ENCODE measurements at regions not wholly inside any gene's neighbourhood (a gene's known extent, or its start where the extent isn't known, plus 50 kb on each side); places are given as distances from the start of the nearest gene placed in this dataset.

GRCh38 chr2:225169396-225169795, 127.1 kb upstream of the DOCK10 start:
- no peaks in the 10 kb centered on the region for H3K4me1 ChIP-seq (ENCODE audit: insufficient read depth, low read length)
- no peak overlapping the region for H3K27ac Mint-ChIP-seq
- H3K4me3 ChIP-seq (ENCODE audit: low read length), result no peak overlapping the region
- no peaks in the 10 kb centered on the region for H3K4me1 Mint-ChIP-seq
- H3K27me3 Mint-ChIP-seq, result peaks cover 0 to 15% of the 10 kb centered on the region in 2 donors
- no peaks in the 10 kb centered on the region for H3K9me3 ChIP-seq (ENCODE audit: low read length)
- H3K36me3 Mint-ChIP-seq, result peaks cover 0 to 4% (median 0%) of the 10 kb centered on the region in 3 donors
- H3K27ac ChIP-seq (ENCODE audit: low read depth, low read length), result no peak overlapping the region
- no peaks in the 10 kb centered on the region for H3K27me3 ChIP-seq (ENCODE audit: insufficient read depth, low read length, poor library complexity, severe bottlenecking)
- POLR2A ChIA-PET, result no interaction called here
- DNase-seq, result no peak
- no peak overlapping the region for H3K4me3 Mint-ChIP-seq
- no peaks in the 10 kb centered on the region for H3K36me3 ChIP-seq (ENCODE audit: insufficient read depth, low read length)
- CTCF ChIA-PET, result no interaction called here
- H3K9me3 Mint-ChIP-seq, result no peaks in the 10 kb centered on the region

- CTCF ChIA-PET, result no interaction called here
- H3K27me3 Mint-ChIP-seq, result peaks cover 2 to 11% of the 10 kb centered on the region in 2 donors
- no peak overlapping the region for H3K27ac ChIP-seq (ENCODE audit: low read depth, low read length)
- no peak overlapping the region for H3K4me3 Mint-ChIP-seq
- no peaks in the 10 kb centered on the region for H3K36me3 ChIP-seq (ENCODE audit: insufficient read depth, low read length)
- H3K27me3 ChIP-seq (ENCODE audit: insufficient read depth, low read length, poor library complexity, severe bottlenecking), result no peaks in the 10 kb centered on the region
- peaks cover 0 to 4% (median 0%) of the 10 kb centered on the region in 3 donors for H3K36me3 Mint-ChIP-seq
- no peaks in the 10 kb centered on the region for H3K9me3 Mint-ChIP-seq
- POLR2A ChIA-PET, result no interaction called here
- H3K4me1 Mint-ChIP-seq, result no peaks in the 10 kb centered on the region
- DNase-seq, result no peak
- no peaks in the 10 kb centered on the region for H3K9me3 ChIP-seq (ENCODE audit: low read length)
- H3K27ac Mint-ChIP-seq, result no peak overlapping the region
- no peak overlapping the region for H3K4me3 ChIP-seq (ENCODE audit: low read length)
- no peaks in the 10 kb centered on the region for H3K4me1 ChIP-seq (ENCODE audit: insufficient read depth, low read length)
Measured at GRCh38 chr2:225165052-225165451, 122.8 kb upstream of the DOCK10 start.

- Mint-ChIP-seq H3K36me3 (peaks cover 0 to 4% (median 0%) of the 10 kb centered on the region in 3 donors), H3K4me1 (no peaks in the 10 kb centered on the region), H3K27me3 (peaks cover 3 to 7% of the 10 kb centered on the region in 2 donors), H3K4me3 (no peak overlapping the region), H3K9me3 (no peaks in the 10 kb centered on the region), H3K27ac (no peak overlapping the region)
- H3K36me3 ChIP-seq (ENCODE audit: insufficient read depth, low read length), result no peaks in the 10 kb centered on the region
- H3K4me1 ChIP-seq (ENCODE audit: insufficient read depth, low read length), result no peaks in the 10 kb centered on the region
- no peak for DNase-seq
- H3K4me3 ChIP-seq (ENCODE audit: low read length), result no peak overlapping the region
- ChIA-PET CTCF (no interaction called here), POLR2A (no interaction called here)
- no peaks in the 10 kb centered on the region for H3K9me3 ChIP-seq (ENCODE audit: low read length)
- H3K27me3 ChIP-seq (ENCODE audit: insufficient read depth, low read length, poor library complexity, severe bottlenecking), result no peaks in the 10 kb centered on the region
- no peak overlapping the region for H3K27ac ChIP-seq (ENCODE audit: low read depth, low read length)
Measured at GRCh38 chr2:225164401-225165050, 122.3 kb upstream of the DOCK10 start.

- peaks cover 0 to 1% (median 0%) of the 10 kb centered on the region in 3 donors for H3K36me3 Mint-ChIP-seq
Measured at GRCh38 chr2:225158360-225158759, 116.1 kb upstream of the DOCK10 start.

GRCh38 chr2:225156853-225157451, 114.7 kb upstream of the DOCK10 start:
- Mint-ChIP-seq H3K4me1 (no peaks in the 10 kb centered on the region), H3K36me3 (peaks cover 0 to 1% (median 0%) of the 10 kb centered on the region in 3 donors), H3K27me3 (peaks cover 0 to 1% of the 10 kb centered on the region in 2 donors), H3K27ac (no peak overlapping the region), H3K9me3 (no peaks in the 10 kb centered on the region), H3K4me3 (no peak overlapping the region)
- Histone ChIP-seq H3K9me3 (ENCODE audit: low read length) (no peaks in the 10 kb centered on the region), H3K27me3 (ENCODE audit: insufficient read depth, low read length, poor library complexity, severe bottlenecking) (no peaks in the 10 kb centered on the region), H3K4me3 (ENCODE audit: low read length) (no peak overlapping the region), H3K27ac (ENCODE audit: low read depth, low read length) (no peak overlapping the region), H3K4me1 (ENCODE audit: insufficient read depth, low read length) (no peaks in the 10 kb centered on the region), H3K36me3 (ENCODE audit: insufficient read depth, low read length) (no peaks in the 10 kb centered on the region)
- no peak for DNase-seq
- ChIA-PET POLR2A (no interaction called here), CTCF (no interaction called here)

More at GRCh38 chr2:225158360-225158759, 116.1 kb upstream of the DOCK10 start:
- H3K27ac ChIP-seq (ENCODE audit: low read depth, low read length), result no peak overlapping the region
- H3K4me1 Mint-ChIP-seq, result no peaks in the 10 kb centered on the region
- H3K4me3 ChIP-seq (ENCODE audit: low read length), result no peak overlapping the region
- ChIA-PET CTCF (no interaction called here), POLR2A (no interaction called here)
- H3K4me3 Mint-ChIP-seq, result no peak overlapping the region
- no peaks in the 10 kb centered on the region for H3K27me3 ChIP-seq (ENCODE audit: insufficient read depth, low read length, poor library complexity, severe bottlenecking)
- H3K27ac Mint-ChIP-seq, result no peak overlapping the region
- H3K9me3 ChIP-seq (ENCODE audit: low read length), result no peaks in the 10 kb centered on the region
- no peaks in the 10 kb centered on the region for H3K36me3 ChIP-seq (ENCODE audit: insufficient read depth, low read length)
- no peaks in the 10 kb centered on the region for H3K9me3 Mint-ChIP-seq
- peaks cover 0 to 1% of the 10 kb centered on the region in 2 donors for H3K27me3 Mint-ChIP-seq
- no peak for DNase-seq
- no peaks in the 10 kb centered on the region for H3K4me1 ChIP-seq (ENCODE audit: insufficient read depth, low read length)

GRCh38 chr2:225140723-225141122, 98.5 kb upstream of the DOCK10 start:
- Mint-ChIP-seq H3K27ac (no peak overlapping the region), H3K4me1 (no peaks in the 10 kb centered on the region), H3K4me3 (no peak overlapping the region), H3K27me3 (peaks cover 6 to 9% of the 10 kb centered on the region in 2 donors), H3K36me3 (peaks cover 0 to 21% (median 7%) of the 10 kb centered on the region in 3 donors), H3K9me3 (peaks cover 0 to 14% (median 8%) of the 10 kb centered on the region in 5 donors)
- Histone ChIP-seq H3K4me1 (ENCODE audit: insufficient read depth, low read length) (no peaks in the 10 kb centered on the region), H3K9me3 (ENCODE audit: low read length) (no peaks in the 10 kb centered on the region), H3K27ac (ENCODE audit: low read depth, low read length) (no peak overlapping the region), H3K27me3 (ENCODE audit: insufficient read depth, low read length, poor library complexity, severe bottlenecking) (no peaks in the 10 kb centered on the region), H3K4me3 (ENCODE audit: low read length) (no peak overlapping the region), H3K36me3 (ENCODE audit: insufficient read depth, low read length) (no peaks in the 10 kb centered on the region)
- ChIA-PET CTCF (no interaction called here), POLR2A (no interaction called here)
- DNase-seq, result no peak

GRCh38 chr2:225137971-225138370, 95.7 kb upstream of the DOCK10 start:
- H3K9me3 ChIP-seq (ENCODE audit: low read length), result no peaks in the 10 kb centered on the region
- Mint-ChIP-seq H3K36me3 (peaks cover 0 to 14% (median 2%) of the 10 kb centered on the region in 3 donors), H3K27ac (no peak overlapping the region), H3K4me3 (no peak overlapping the region), H3K9me3 (peaks cover 0 to 14% (median 7%) of the 10 kb centered on the region in 5 donors), H3K4me1 (no peaks in the 10 kb centered on the region), H3K27me3 (peaks cover 11% of the 10 kb centered on the region in 2 donors)
- no peaks in the 10 kb centered on the region for H3K27me3 ChIP-seq (ENCODE audit: insufficient read depth, low read length, poor library complexity, severe bottlenecking)
- no peaks in the 10 kb centered on the region for H3K36me3 ChIP-seq (ENCODE audit: insufficient read depth, low read length)
- H3K27ac ChIP-seq (ENCODE audit: low read depth, low read length), result no peak overlapping the region
- no peaks in the 10 kb centered on the region for H3K4me1 ChIP-seq (ENCODE audit: insufficient read depth, low read length)
- ChIA-PET POLR2A (no interaction called here), CTCF (no interaction called here)
- no peak for DNase-seq
- no peak overlapping the region for H3K4me3 ChIP-seq (ENCODE audit: low read length)

GRCh38 chr2:225136552-225136951, 94.3 kb upstream of the DOCK10 start:
- no peak for DNase-seq
- no peak overlapping the region for H3K4me3 ChIP-seq (ENCODE audit: low read length)
- CTCF ChIA-PET, result no interaction called here
- POLR2A ChIA-PET, result no interaction called here
- H3K27ac ChIP-seq (ENCODE audit: low read depth, low read length), result no peak overlapping the region
- no peak overlapping the region for H3K4me3 Mint-ChIP-seq
- no peaks in the 10 kb centered on the region for H3K4me1 ChIP-seq (ENCODE audit: insufficient read depth, low read length)
- H3K36me3 ChIP-seq (ENCODE audit: insufficient read depth, low read length), result no peaks in the 10 kb centered on the region
- no peaks in the 10 kb centered on the region for H3K9me3 ChIP-seq (ENCODE audit: low read length)
- peaks cover 0 to 14% (median 7%) of the 10 kb centered on the region in 5 donors for H3K9me3 Mint-ChIP-seq
- H3K27me3 ChIP-seq (ENCODE audit: insufficient read depth, low read length, poor library complexity, severe bottlenecking), result no peaks in the 10 kb centered on the region
- H3K27me3 Mint-ChIP-seq, result peaks cover 9 to 11% of the 10 kb centered on the region in 2 donors
- no peak overlapping the region for H3K27ac Mint-ChIP-seq
- H3K4me1 Mint-ChIP-seq, result no peaks in the 10 kb centered on the region
- peaks cover 0 to 14% (median 2%) of the 10 kb centered on the region in 3 donors for H3K36me3 Mint-ChIP-seq
